HepG2 (cell line): ENCODE measurements at regions not wholly inside any gene's neighbourhood (a gene's known extent, or its start where the extent isn't known, plus 50 kb on each side); places are given as distances from the start of the nearest gene placed in this dataset.

ENCODE experiments used
- ATAC-seq: fragments of 200-7000 bp; cut with Tn5 transposase; 3 replicates; pipeline ENCODE4 v1.9.1; 2020; ENCODE audit warnings: mild to moderate bottlenecking, moderate library complexity
- BruUV-seq: library from RNA; stranded (reverse); fragments of 400-500 nt; replicated peaks from 2 replicates; lab custom pipeline; 2021; lab: Mats Ljungman, UMichigan
- CTCF ChIA-PET: fragments of 300-600 bp; formaldehyde crosslinking; extraction: SDS; loops from one replicate; lab custom pipeline; 2021; ENCODE audit warnings: low total read pairs, inconsistent platforms, low intra/inter-chr PET ratio; lab: Yijun Ruan, JAX
- POLR2A ChIA-PET: fragments of 350-600 bp; sonication (Branson Sonifier 250); formaldehyde crosslinking; loops from one replicate; lab custom pipeline; 2020; ENCODE audit warnings: antibody characterized with exemption, inconsistent platforms; lab: Yijun Ruan, JAX
- DNase-seq: peaks from one replicate; pipeline ENCODE4 v3.0.0-alpha.2; 2015; ENCODE audit warnings: low spot score
- FAIRE-seq: peaks from 3 replicates; lab custom pipeline; 2011; peaks lifted over from hg19 to GRCh38; lab: Jason Lieb, UNC
- H2AFZ ChIP-seq: one replicate; pipeline ENCODE4 v1.6.1; 2011; ENCODE audit warnings: low read length, inconsistent platforms
- H3K27ac ChIP-seq: fragments of 300-600 bp; 3 replicates; pipeline ENCODE4 v1.8.0; 2011; ENCODE audit warnings: mixed run types, mild to moderate bottlenecking, mixed read lengths, low read length, inconsistent platforms; ENCODE audit not compliant: insufficient read depth; ENCODE audit errors: extremely low read length
- H3K27me3 ChIP-seq, 2 experiments: fragments of 200-600 bp in 1 of 2; 2 replicates in 1 of 2; 3 replicates in 1 of 2; pipeline versions ENCODE4 v1.6.0 to v1.8.0; 2011; ENCODE audit warnings: low read length in 2 of 2, mild to moderate bottlenecking in 2 of 2, moderate library complexity in 2 of 2, inconsistent platforms in 1 of 2; ENCODE audit not compliant: insufficient read depth in 2 of 2, control insufficient read depth in 1 of 2
- H3K36me3 ChIP-seq, 2 experiments: fragments of 200-600 bp in 1 of 2; replicated peaks in 1 of 2; 2 replicates in 1 of 2; 3 replicates in 1 of 2; pipeline versions ENCODE4 v1.5.1 to v1.8.0; 2011; ENCODE audit warnings: low read length in 2 of 2, inconsistent platforms in 1 of 2; ENCODE audit not compliant: insufficient read depth in 2 of 2, control insufficient read depth in 1 of 2
- H3K4me1 ChIP-seq: 2 replicates; pipeline ENCODE4 v1.5.1; 2012; ENCODE audit warnings: low read length, inconsistent platforms; ENCODE audit not compliant: insufficient read depth
- H3K4me2 ChIP-seq: 2 replicates; pipeline ENCODE4 v1.6.0; 2011; ENCODE audit warnings: low read depth, low read length, inconsistent platforms
- H3K4me3 ChIP-seq, 3 experiments: fragments of 200-600 bp in 1 of 3; sonication (generic), shearing (Covaris generic) in 1 of 3; replicated peaks in 1 of 3; 2 replicates each; pipeline ENCODE4 v1.5.1; 2011 to 2016; ENCODE audit warnings: low read length in 3 of 3, inconsistent platforms in 2 of 3, low read depth in 2 of 3, mild to moderate bottlenecking in 2 of 3, control low read depth in 1 of 3, mixed read lengths in 1 of 3; ENCODE audit not compliant: insufficient read depth in 1 of 3
- H3K79me2 ChIP-seq: one replicate; pipeline ENCODE4 v1.6.1; 2011; ENCODE audit warnings: low read length, inconsistent platforms; ENCODE audit not compliant: insufficient read depth
- H3K9ac ChIP-seq: 2 replicates; pipeline ENCODE4 v1.6.0; 2011; ENCODE audit warnings: mild to moderate bottlenecking, low read depth, low read length, inconsistent platforms; ENCODE audit not compliant: insufficient read depth
- H3K9me3 ChIP-seq: 2 replicates; pipeline ENCODE4 v1.5.1; 2012; ENCODE audit warnings: mild to moderate bottlenecking, low read length
- H4K20me1 ChIP-seq: 2 replicates; pipeline ENCODE4 v1.6.0; 2011; ENCODE audit warnings: inconsistent platforms, mild to moderate bottlenecking, low read length, moderate library complexity; ENCODE audit not compliant: insufficient read depth
- HNRNPLL ChIP-seq: fragments of 200-400 bp; formaldehyde crosslinking; IDR thresholded peaks from 2 replicates; pipeline ENCODE4 v1.6.1; 2017; ENCODE audit warnings: mild to moderate bottlenecking, low read depth, low read length; ENCODE audit not compliant: poor library complexity, severe bottlenecking
- KDM5B ChIP-seq: sonication (generic); formaldehyde crosslinking; IDR thresholded peaks from 2 replicates; pipeline ENCODE4 v1.4.0; 2020; ENCODE audit warnings: missing genetic modification reagents, mild to moderate bottlenecking, borderline replicate concordance
- MEIS1 ChIP-seq: sonication (generic); formaldehyde crosslinking; IDR thresholded peaks from 2 replicates; pipeline ENCODE4 v1.9.0; 2021; ENCODE audit warnings: mild to moderate bottlenecking, missing genetic modification reagents, moderate library complexity, borderline replicate concordance
- MIXL1 ChIP-seq: IDR thresholded peaks from 2 replicates; pipeline ENCODE4 v1.6.1; 2016
- NFE2L1 ChIP-seq: sonication (generic); formaldehyde crosslinking; IDR thresholded peaks from 2 replicates; pipeline ENCODE4 v1.4.0; 2020; ENCODE audit warnings: missing genetic modification reagents, mild to moderate bottlenecking, borderline replicate concordance
- SKI ChIP-seq: fragments of 450-650 bp; IDR thresholded peaks from one replicate; pipeline ENCODE4 v1.6.1; 2018; ENCODE audit warnings: mild to moderate bottlenecking; ENCODE audit not compliant: partially characterized antibody
- SP5 ChIP-seq: IDR thresholded peaks from 2 replicates; pipeline ENCODE4 v1.6.1; 2016; ENCODE audit warnings: low read depth, borderline replicate concordance
- ZNF230 ChIP-seq: sonication (generic); formaldehyde crosslinking; IDR thresholded peaks from 2 replicates; pipeline ENCODE4 v1.4.0; 2020; ENCODE audit warnings: mild to moderate bottlenecking, missing genetic modification reagents
- ZNF382 ChIP-seq: sonication (generic); formaldehyde crosslinking; IDR thresholded peaks from 2 replicates; pipeline ENCODE4 v1.5.0; 2020; ENCODE audit warnings: missing genetic modification reagents, mild to moderate bottlenecking, borderline replicate concordance
- ZNF446 ChIP-seq: sonication (generic); formaldehyde crosslinking; IDR thresholded peaks from 2 replicates; pipeline ENCODE4 v1.5.0; 2020; ENCODE audit warnings: mild to moderate bottlenecking, missing genetic modification reagents
- WGBS: methylation state at CpG from one replicate; pipeline ENCODE4 v1.1.6; 2017; ENCODE audit warnings: low lambda C conversion rate; 5-methylcytosine and 5-hydroxymethylcytosine counted together
- in situ Hi-C: cut with HindIII; loops from 2 replicates; pipeline ENCODE4 v1.10.0; 2017; ENCODE audit warnings: low pct_unique_long_range_greater_than_20kb; ENCODE audit not compliant: extremely low pct_ligation_motif_present
- intact Hi-C: fragments of 100-400 bp; cut with micrococcal nuclease; formaldehyde crosslinking; loops from one replicate; pipeline ENCODE4 v1.10.0; 2022; ENCODE audit not compliant: unreplicated experiment
- TF ChIP-seq, protein P1 (sequence below): sonication (generic); formaldehyde crosslinking; IDR thresholded peaks from 2 replicates; pipeline ENCODE4 v1.5.1; 2020; ENCODE audit warnings: mild to moderate bottlenecking, missing genetic modification reagents, moderate library complexity

DNA sequence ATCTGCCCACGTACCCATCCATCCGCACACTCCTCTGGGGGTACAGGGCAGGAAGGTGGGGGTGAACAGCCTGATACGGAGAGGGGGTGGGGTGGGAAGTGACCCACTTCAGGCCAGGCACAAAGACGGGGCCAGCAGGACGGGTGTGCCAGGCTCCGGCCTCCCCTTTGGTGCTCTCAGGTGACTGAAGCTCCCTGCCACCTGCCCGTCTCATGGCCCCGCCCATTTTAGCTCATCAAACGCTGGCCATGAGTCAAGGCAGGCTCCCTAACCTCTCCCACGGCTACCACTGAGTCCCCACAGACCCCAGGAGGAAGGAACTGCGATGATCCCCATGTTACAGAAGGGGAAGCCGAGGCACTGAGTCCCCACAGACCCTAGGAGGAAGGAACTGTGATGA lies 109.6 kb downstream of the CRYAA start:
- H3K4me2 ChIP-seq, result peak overlapping the region; percentile 46
- H2AFZ ChIP-seq, result no peak overlapping the region
- DNase-seq (no peak), ATAC-seq (no peak), FAIRE-seq (no peak)
- ChIA-PET CTCF (no interaction called here), POLR2A (interaction anchor here (1.0 to 1.8 kb wide), 2 partner anchors 10 to 21 kb away, joined by 3 to 6 read pairs; no protein-coding TSS in a partner anchor)
- peaks cover 64% of the 10 kb centered on the region for H3K4me1 ChIP-seq
- H3K27me3 ChIP-seq, result peaks cover 13 to 40% of the 10 kb centered on the region in 2 experiments
- no peak overlapping the region for H3K4me3 ChIP-seq
- 50% methylated on average over 6 of the region's 12 CpGs for WGBS
- no peaks in the 10 kb centered on the region for H3K9me3 ChIP-seq
- in situ Hi-C loops (no loop called here), intact Hi-C loops (no loop called here)
- H3K27ac ChIP-seq, result no peak overlapping the region
- no peaks in the 10 kb centered on the region for H3K79me2 ChIP-seq
- H3K9ac ChIP-seq, result no peak overlapping the region
- H3K36me3 ChIP-seq, result no peaks in the 10 kb centered on the region
- TF ChIP-seq ZNF382 (CRISPR knock-in tag), result no peak
- no TSS peak for BruUV-seq
- H4K20me1 ChIP-seq, result no peaks in the 10 kb centered on the region

DNA sequence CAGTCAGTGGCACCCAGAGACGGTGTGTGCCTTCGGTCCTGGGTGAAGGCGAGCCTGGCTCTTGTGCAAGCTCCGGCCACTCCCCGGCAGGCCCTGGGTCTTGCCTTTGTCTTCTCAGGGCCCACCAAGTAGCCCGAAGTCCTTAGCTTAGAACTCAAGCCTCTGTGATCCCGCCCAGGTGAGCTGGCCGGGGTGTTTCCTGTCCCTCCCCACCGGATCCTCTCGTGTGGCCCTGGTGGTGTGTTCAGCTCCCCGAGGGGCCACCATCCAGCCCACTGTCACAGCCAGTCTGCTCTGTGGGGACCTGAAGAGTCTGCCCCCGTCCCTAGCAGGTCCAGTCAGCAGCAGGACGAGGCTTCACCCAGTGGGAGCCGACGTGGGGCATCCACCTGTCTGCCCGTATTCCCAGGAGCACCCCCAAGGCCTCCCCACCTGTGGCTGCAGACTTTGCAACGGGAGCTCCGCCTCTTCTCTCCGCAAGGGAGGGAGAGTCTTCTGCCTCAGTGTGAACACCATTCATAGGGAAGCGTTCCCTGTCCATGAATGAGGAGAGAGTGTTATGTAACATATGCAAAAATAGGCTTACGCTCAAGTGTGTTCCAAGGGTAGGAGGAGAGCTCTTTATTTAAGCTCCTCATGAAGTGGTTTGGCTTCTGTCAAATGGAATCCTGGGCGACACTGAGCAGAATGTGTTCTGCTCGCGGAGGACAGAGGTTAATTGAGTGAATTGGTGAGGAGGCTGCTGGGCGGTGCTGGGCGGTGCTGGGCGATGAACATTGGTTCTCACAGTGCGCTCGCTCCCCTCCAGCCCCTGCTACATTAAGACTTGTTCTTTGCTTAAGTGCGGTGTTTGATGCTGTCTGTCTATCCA lies 108.9 kb downstream of the CRYAA start:
- H3K9me3 ChIP-seq, result no peaks in the 10 kb centered on the region
- ATAC-seq (peak; percentile 32), DNase-seq (no peak), FAIRE-seq (no peak)
- H3K4me3 ChIP-seq, result peak overlapping the region in 1 of 3 experiments; percentile 31; a peak in 1 of 6 replicates
- H3K4me2 ChIP-seq, result peak overlapping the region; percentile 46
- H3K9ac ChIP-seq, result no peak overlapping the region
- H4K20me1 ChIP-seq, result no peaks in the 10 kb centered on the region
- H3K36me3 ChIP-seq, result no peaks in the 10 kb centered on the region
- no TSS peak for BruUV-seq
- POLR2A ChIA-PET, result interaction anchor here (0.9 to 1.0 kb wide), 2 partner anchors 22 to 67 kb away, joined by 3 read pairs; no protein-coding TSS in a partner anchor
- no peaks in the 10 kb centered on the region for H3K79me2 ChIP-seq
- 49% methylated on average over 16 of the region's 30 CpGs for WGBS
- in situ Hi-C loops (no loop called here), intact Hi-C loops (no loop called here)
- peaks cover 70% of the 10 kb centered on the region for H3K4me1 ChIP-seq
- no peak overlapping the region for H3K27ac ChIP-seq
- no peak overlapping the region for H2AFZ ChIP-seq
- CTCF ChIA-PET, result no interaction called here
- peaks cover 13 to 46% of the 10 kb centered on the region in 2 experiments for H3K27me3 ChIP-seq
- TF ChIP-seq NFE2L1 (CRISPR knock-in tag) (no peak), KDM5B (CRISPR knock-in tag) (0 out of 2 replicates have a peak, but pooled peaks have one; percentile 20), SKI (no peak), ZNF446 (CRISPR knock-in tag) (no peak), SP5 (peak; percentile 12; the same call in 1 of the 2 replicates), ZNF230 (no peak), MIXL1 (CRISPR knock-in tag) (0 out of 2 replicates have a peak, but pooled peaks have one; percentile 17), HNRNPLL (peak; percentile 20), MEIS1 (0 out of 2 replicates have a peak, but pooled peaks have one; percentile 49)
- TF ChIP-seq, protein P1, sequence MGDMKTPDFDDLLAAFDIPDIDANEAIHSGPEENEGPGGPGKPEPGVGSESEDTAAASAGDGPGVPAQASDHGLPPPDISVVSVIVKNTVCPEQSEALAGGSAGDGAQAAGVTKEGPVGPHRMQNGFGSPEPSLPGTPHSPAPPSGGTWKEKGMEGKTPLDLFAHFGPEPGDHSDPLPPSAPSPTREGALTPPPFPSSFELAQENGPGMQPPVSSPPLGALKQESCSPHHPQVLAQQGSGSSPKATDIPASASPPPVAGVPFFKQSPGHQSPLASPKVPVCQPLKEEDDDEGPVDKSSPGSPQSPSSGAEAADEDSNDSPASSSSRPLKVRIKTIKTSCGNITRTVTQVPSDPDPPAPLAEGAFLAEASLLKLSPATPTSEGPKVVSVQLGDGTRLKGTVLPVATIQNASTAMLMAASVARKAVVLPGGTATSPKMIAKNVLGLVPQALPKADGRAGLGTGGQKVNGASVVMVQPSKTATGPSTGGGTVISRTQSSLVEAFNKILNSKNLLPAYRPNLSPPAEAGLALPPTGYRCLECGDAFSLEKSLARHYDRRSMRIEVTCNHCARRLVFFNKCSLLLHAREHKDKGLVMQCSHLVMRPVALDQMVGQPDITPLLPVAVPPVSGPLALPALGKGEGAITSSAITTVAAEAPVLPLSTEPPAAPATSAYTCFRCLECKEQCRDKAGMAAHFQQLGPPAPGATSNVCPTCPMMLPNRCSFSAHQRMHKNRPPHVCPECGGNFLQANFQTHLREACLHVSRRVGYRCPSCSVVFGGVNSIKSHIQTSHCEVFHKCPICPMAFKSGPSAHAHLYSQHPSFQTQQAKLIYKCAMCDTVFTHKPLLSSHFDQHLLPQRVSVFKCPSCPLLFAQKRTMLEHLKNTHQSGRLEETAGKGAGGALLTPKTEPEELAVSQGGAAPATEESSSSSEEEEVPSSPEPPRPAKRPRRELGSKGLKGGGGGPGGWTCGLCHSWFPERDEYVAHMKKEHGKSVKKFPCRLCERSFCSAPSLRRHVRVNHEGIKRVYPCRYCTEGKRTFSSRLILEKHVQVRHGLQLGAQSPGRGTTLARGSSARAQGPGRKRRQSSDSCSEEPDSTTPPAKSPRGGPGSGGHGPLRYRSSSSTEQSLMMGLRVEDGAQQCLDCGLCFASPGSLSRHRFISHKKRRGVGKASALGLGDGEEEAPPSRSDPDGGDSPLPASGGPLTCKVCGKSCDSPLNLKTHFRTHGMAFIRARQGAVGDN (CRISPR knock-in tag), result peak; percentile 15; the same call in 1 of the 2 replicates
